Upper lobe of left lung (tissue), 4 donors: ENCODE measurements at regions not wholly inside any gene's neighbourhood (a gene's known extent, or its start where the extent isn't known, plus 50 kb on each side); places are given as distances from the start of the nearest gene placed in this dataset.
"Not testable (repeated sequence)": the region's sequence is repeated elsewhere in the genome, so short reads cannot be mapped to it uniquely, and the experiment has no call there.

Experiments used
- EP300 ChIP-seq, 4 donors: sonication (generic); formaldehyde crosslinking; IDR thresholded peaks; one replicate each; pipeline ENCODE4 v1.5.1; 2017; ENCODE audit warnings: antibody characterized with exemption in 4 of 4, control low read depth in 2 of 4
- POLR2A ChIP-seq, 4 donors: fragments of 450-650 bp; IDR thresholded peaks; one replicate each; pipeline ENCODE4 v1.5.1; 2016 to 2017; ENCODE audit warnings: antibody characterized with exemption in 4 of 4, mild to moderate bottlenecking in 2 of 4
- POLR2AphosphoS5 ChIP-seq, 2 donors: sonication (generic); formaldehyde crosslinking; IDR thresholded peaks; one replicate each; pipeline ENCODE4 v1.5.1; 2017; ENCODE audit warnings: antibody characterized with exemption in 2 of 2
- TF ChIP-seq, protein P1 (sequence below), 6 experiments: fragments of 450-650 bp in 4 of 6; fragments of 200-600 bp in 2 of 6; sonication (generic) in 2 of 6; IDR thresholded peaks; one replicate each; pipeline ENCODE4 v1.5.1; 2016 to 2019; ENCODE audit warnings: antibody characterized with exemption in 6 of 6

DNA sequence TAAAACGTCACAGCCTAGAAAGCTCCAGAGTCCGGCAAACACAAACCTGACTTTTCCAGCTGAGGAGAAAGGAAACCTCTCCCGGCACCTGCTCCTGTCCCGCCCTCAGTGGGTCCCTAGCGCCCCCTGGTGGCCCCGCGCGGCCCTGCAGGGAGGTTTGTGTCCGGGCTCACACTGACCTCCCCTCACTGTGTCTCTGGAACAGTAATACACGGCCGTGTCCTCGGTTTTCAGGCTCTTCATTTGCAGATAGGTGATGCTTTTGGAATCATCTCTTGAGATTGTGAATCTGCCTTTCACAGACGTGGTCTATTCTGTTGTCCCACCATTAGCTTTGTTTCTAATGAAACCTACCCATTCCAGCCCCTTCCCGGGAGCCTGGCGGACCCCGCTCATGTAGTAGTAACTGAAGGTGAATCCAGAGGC, 731.2 kb downstream of the TMEM121 start:
- TF ChIP-seq, protein P1, sequence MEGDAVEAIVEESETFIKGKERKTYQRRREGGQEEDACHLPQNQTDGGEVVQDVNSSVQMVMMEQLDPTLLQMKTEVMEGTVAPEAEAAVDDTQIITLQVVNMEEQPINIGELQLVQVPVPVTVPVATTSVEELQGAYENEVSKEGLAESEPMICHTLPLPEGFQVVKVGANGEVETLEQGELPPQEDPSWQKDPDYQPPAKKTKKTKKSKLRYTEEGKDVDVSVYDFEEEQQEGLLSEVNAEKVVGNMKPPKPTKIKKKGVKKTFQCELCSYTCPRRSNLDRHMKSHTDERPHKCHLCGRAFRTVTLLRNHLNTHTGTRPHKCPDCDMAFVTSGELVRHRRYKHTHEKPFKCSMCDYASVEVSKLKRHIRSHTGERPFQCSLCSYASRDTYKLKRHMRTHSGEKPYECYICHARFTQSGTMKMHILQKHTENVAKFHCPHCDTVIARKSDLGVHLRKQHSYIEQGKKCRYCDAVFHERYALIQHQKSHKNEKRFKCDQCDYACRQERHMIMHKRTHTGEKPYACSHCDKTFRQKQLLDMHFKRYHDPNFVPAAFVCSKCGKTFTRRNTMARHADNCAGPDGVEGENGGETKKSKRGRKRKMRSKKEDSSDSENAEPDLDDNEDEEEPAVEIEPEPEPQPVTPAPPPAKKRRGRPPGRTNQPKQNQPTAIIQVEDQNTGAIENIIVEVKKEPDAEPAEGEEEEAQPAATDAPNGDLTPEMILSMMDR (IDR thresholded peaks at IDR 0.05) = peak in 4 of 6 experiments; percentile 36 to 66 (median 48)
- not testable (repeated sequence) for TF ChIP-seq POLR2AphosphoS5, POLR2A, EP300 (IDR thresholded peaks at IDR 0.05)
